ENCODE measurements at regions not wholly inside any gene's neighbourhood (a gene's known extent, or its start where the extent isn't known, plus 50 kb on each side); places are given as distances from the start of the nearest gene placed in this dataset.
"Not testable (repeated sequence)": the region's sequence is repeated elsewhere in the genome, so short reads cannot be mapped to it uniquely, and the experiment has no call there.

- Histone ChIP-seq H3K4me2 (no peak overlapping the region), H4K20me1 (replicated peaks; ENCODE audit: insufficient read depth) (no peaks in the 10 kb centered on the region), H3K27me3 (ENCODE audit: insufficient read depth) (peaks cover 6% of the 10 kb centered on the region; the same call in 1 of the 2 replicates), H3K27ac (ENCODE audit: low read depth) (no peak overlapping the region), H2AFZ (peak overlapping the region; percentile 84), H3K36me3 (ENCODE audit: insufficient read depth) (no peaks in the 10 kb centered on the region), H3K4me1 (ENCODE audit: insufficient read depth) (no peaks in the 10 kb centered on the region), H3K4me3 (no peak overlapping the region), H3K79me2 (replicated peaks; ENCODE audit: insufficient read depth) (no peaks in the 10 kb centered on the region), H3F3A (replicated peaks; ENCODE audit: low read depth) (no peaks in the 10 kb centered on the region), H3K9me2 (ENCODE audit: insufficient read depth) (peaks cover 9% of the 10 kb centered on the region; the same call in 1 of the 2 replicates)
- Mint-ChIP-seq H3K27me3 (ENCODE audit: insufficient read depth, low read depth, poor library complexity) (peaks cover 4% of the 10 kb centered on the region), H3K4me3 (no peak overlapping the region), H3K36me3 (ENCODE audit: low read depth) (no peaks in the 10 kb centered on the region), H3K27ac (no peak overlapping the region), H3K9me3 (peaks cover 4% of the 10 kb centered on the region; the same call in 1 of the 3 replicates), H3K4me1 (peaks cover 8% of the 10 kb centered on the region; the same call in 2 of the 3 replicates)
- ATAC-seq: no peak
- no peak for TF ChIP-seq CREB1 (CRISPR knock-in tag; IDR thresholded peaks at IDR 0.05; ENCODE audit: low read depth)
- TF ChIP-seq JUNB (IDR thresholded peaks at IDR 0.05; ENCODE audit: unreplicated experiment): no peak
- no peak for TF ChIP-seq ZNF462 (CRISPR knock-in tag; IDR thresholded peaks at IDR 0.05)
- TF ChIP-seq ZNF114 (CRISPR knock-in tag; IDR thresholded peaks at IDR 0.05): no peak
- TF ChIP-seq ETS1 (IDR thresholded peaks at IDR 0.05): no peak
- no peak for TF ChIP-seq EZH2 (IDR thresholded peaks at IDR 0.05; ENCODE audit: low read depth, unreplicated experiment)
- TF ChIP-seq POLR2AphosphoS5 (IDR thresholded peaks at IDR 0.05; ENCODE audit: low read depth): no peak
- no peak for DNase-seq (ENCODE audit: low spot score)
Observed at GRCh38 chr5:144594919-144595318, 424.2 kb downstream of the KCTD16 start.

- not testable (repeated sequence) for H3K36me3 ChIP-seq (ENCODE audit: insufficient read depth); H3F3A ChIP-seq (replicated peaks; ENCODE audit: low read depth); H3K27ac ChIP-seq (ENCODE audit: low read depth); H3K4me2 ChIP-seq; H3K36me3 Mint-ChIP-seq (ENCODE audit: low read depth); H3K4me1 Mint-ChIP-seq; H3K4me3 Mint-ChIP-seq; H3K4me3 ChIP-seq; H4K20me1 ChIP-seq (replicated peaks; ENCODE audit: insufficient read depth); H3K79me2 ChIP-seq (replicated peaks; ENCODE audit: insufficient read depth); H3K27ac Mint-ChIP-seq; ATAC-seq; H3K9me3 Mint-ChIP-seq; H3K27me3 ChIP-seq (ENCODE audit: insufficient read depth); H3K9me2 ChIP-seq (ENCODE audit: insufficient read depth); H3K4me1 ChIP-seq (ENCODE audit: insufficient read depth); H3K27me3 Mint-ChIP-seq (ENCODE audit: insufficient read depth, low read depth, poor library complexity)
- DNase-seq (ENCODE audit: low spot score): peak; percentile 37
- peak overlapping the region; percentile 84 for H2AFZ ChIP-seq
Observed at GRCh38 chr5:144594234-144594633, 423.6 kb downstream of the KCTD16 start.

Data from GM23338 (cell line).